Stomach (tissue), 4 donors: ENCODE measurements at regions not wholly inside any gene's neighbourhood (a gene's known extent, or its start where the extent isn't known, plus 50 kb on each side); places are given as distances from the start of the nearest gene placed in this dataset.

ENCODE experiments used
- CTCF ChIP-seq, 7 experiments: fragments of 450-650 bp in 4 of 7; fragments of 200-600 bp in 3 of 7; sonication (generic) in 3 of 7; IDR thresholded peaks; one replicate each; pipeline ENCODE4 v1.5.1; 2016 to 2019; ENCODE audit warnings: antibody characterized with exemption in 7 of 7, control low read depth in 2 of 7, mild to moderate bottlenecking in 1 of 7
- POLR2A ChIP-seq, 4 donors: fragments of 450-650 bp; IDR thresholded peaks; one replicate each; pipeline ENCODE4 v1.6.1; 2016; ENCODE audit warnings: antibody characterized with exemption in 4 of 4, control low read depth in 2 of 4, mild to moderate bottlenecking in 1 of 4, moderate library complexity in 1 of 4

- no peak for TF ChIP-seq CTCF (IDR thresholded peaks at IDR 0.05)
- TF ChIP-seq POLR2A (IDR thresholded peaks at IDR 0.05), result no peak
These were observed 134.8 kb downstream of the BASP1 start for GRCh38 chr5:17352223-17352622.
